ENCODE measurements at regions not wholly inside any gene's neighbourhood (a gene's known extent, or its start where the extent isn't known, plus 50 kb on each side); places are given as distances from the start of the nearest gene placed in this dataset.
"Not testable (repeated sequence)": the region's sequence is repeated elsewhere in the genome, so short reads cannot be mapped to it uniquely, and the experiment has no call there.

DNA sequence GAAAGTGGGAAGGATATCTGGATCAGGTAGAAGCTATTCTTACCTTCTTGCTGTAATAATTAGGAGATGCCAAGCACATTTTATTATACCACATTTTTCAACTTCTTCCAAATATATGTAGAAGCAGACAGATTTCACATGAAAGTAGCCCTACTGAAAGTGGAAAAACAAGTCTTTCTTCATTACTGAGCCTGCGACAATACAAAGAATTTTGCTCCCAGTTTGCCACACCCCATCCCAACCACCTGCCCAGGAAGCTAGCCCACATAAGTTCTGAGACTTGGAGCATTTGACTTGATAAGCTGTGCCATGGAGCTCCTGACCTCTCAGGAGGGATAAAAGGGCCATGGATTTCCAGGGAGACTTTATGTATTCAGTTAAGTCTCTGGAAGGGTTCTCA, 249.1 kb upstream of the ADCY2 start:
- intact Hi-C loops (cut with DNase I), result no loop called here
- DNase-seq (no peak), ATAC-seq (ENCODE audit: poor library complexity) (no peak)

GRCh38 chr5:7157083-7157482, 238.9 kb upstream of the ADCY2 start:
- intact Hi-C loops (cut with DNase I), result no loop called here

DNA sequence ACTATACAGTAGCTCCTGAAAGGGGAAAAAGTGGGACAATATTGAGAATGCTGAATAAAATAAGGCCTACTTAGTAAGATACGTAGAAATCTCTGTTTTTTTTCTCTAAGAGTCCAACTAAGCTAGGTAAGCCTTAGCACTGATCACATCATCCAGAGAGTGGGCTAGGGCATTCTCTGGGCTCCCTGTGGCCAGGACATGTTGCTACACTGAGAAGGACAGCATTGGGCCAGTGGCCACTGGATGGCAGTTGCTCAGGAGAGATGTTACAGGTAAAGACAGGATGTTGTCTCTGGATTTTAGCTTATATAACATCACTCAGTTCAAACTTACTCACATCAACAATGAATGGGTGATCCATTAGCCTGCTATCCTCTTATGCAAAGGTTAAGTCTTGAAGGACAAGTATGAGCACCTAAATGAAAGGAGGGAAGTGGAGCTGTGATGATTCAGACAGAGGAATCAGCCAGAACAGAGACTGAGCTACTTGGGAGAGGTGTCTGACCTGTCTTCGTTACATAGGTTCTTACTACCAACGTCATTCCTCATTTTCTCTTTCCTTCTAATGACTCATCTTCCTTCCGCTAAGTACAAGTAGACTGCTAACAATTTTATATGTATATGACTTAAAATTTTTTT, 226.6 kb upstream of the ADCY2 start:
- intact Hi-C loops (cut with DNase I), result no loop called here
- no peak for DNase-seq

More at GRCh38 chr5:7157083-7157482, 238.9 kb upstream of the ADCY2 start:
- no peak for DNase-seq
- no peak for ATAC-seq (ENCODE audit: poor library complexity)

DNA sequence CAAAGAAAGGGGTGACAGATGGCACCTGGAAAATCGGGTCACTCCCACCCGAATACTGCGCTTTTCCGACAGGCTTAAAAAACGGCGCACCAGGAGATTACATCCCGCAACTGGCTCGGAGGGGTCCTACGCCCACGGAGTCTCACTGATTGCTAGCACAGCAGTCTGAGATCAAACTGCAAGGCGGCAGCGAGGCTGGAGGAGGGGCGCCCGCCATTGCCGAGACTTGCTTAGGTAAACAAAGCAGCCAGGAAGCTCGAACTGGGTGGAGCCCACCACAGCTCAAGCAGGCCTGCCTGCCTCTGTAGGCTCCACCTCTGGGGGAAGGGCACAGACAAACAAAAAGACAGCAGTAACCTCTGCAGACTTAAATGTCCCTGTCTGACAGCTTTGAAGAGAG, 225.2 kb upstream of the ADCY2 start:
- ATAC-seq (ENCODE audit: poor library complexity); intact Hi-C loops (cut with DNase I); DNase-seq: not testable (repeated sequence)

More for the DNA sequence above, 226.6 kb upstream of the ADCY2 start:
- no peak for ATAC-seq (ENCODE audit: poor library complexity)

DNA sequence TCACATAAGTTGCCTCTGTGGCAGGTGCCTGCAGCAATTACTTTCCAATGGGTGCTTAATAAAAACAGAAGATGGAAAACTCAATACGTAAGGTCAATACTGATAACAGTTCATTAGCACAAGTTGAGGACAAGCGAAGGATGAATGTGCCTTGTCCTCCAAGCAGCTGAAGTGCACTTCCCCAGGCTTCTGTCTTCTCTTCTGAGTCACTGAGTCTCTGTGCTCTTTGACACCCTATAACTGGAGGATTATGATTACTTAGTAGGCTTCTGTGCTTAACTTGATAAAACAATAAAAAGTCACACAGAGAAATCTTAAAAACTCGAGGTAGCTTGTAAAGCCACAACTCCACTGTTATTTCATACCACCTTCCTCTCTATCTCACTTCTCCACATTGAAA, 216.6 kb upstream of the ADCY2 start:
- no peak for DNase-seq
- no peak for ATAC-seq (ENCODE audit: poor library complexity)
- intact Hi-C loops (cut with DNase I), result no loop called here

DNA sequence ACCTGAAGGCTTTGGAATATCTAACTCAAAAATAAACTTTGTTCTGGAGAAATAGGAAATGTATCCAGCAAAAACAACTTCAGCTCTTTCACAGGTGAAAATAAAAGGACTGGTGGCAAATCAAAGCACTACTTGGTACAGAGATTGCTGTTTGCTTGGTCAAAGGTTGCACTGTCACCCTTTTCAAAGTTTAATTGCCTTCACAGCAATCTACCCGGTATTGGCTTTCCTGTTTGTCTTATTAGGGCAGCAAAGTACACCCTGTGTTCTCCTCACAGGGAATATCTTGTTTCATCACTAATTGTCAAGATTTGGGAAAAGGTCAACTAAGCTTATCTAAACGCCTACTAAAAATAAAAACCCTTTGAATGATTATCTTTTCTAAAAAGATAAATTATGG, 214.1 kb upstream of the ADCY2 start:
- ATAC-seq (ENCODE audit: poor library complexity) (no peak), DNase-seq (no peak)
- intact Hi-C loops (cut with DNase I), result no loop called here

- ATAC-seq (ENCODE audit: poor library complexity), result no peak
These were observed 210.2 kb upstream of the ADCY2 start for GRCh38 chr5:7185742-7186141.

DNA sequence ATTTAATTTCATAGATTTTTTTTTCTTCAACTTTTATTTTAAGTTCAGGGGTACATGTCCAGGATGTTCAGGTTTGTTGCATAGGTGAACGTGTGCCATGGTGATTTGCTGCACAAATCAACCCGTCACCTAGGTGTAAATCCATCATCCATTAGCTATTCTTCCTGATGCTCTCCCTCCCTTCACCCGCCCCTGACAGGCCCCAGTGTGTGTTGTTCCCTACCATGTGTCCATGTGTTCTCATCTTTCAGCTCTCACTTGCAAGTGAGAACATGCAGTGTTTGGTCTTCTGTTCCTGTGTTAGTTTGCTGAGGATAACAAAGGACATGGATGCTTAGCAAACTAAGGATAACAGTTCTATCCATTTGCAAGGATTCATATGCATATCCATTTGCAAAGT, 209.1 kb upstream of the ADCY2 start:
- DNase-seq (no peak), ATAC-seq (ENCODE audit: poor library complexity) (no peak)
- intact Hi-C loops (cut with DNase I), result no loop called here

More at GRCh38 chr5:7185742-7186141, 210.2 kb upstream of the ADCY2 start:
- DNase-seq, result no peak
- intact Hi-C loops (cut with DNase I), result no loop called here

DNA sequence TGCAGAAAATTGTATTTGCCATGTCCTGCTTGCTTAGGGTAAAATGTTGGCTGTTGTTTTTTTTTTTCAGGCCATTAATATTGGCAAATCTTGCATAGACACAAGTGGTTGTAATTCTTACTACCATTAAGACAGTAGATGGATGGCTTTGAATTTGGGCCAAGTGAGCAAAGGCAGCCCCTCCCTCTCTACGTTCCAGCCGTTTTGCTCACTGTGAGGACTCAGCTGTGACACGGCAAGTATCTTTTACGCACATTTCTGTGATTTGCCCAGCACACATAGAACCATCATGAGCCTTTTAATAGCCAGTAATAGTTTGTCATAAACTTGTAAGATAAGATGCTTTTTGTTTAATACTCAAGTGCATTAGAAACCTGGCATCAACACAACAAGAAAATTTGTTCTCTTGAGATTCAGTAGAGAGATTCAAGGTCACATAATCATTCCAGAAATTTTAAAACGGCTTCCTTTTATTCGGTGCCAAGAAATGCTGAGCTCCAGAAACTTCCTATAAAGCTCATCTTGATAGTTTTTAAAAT, 205.2 kb upstream of the ADCY2 start:
- no peak for DNase-seq
- ATAC-seq (ENCODE audit: poor library complexity), result no peak
- intact Hi-C loops (cut with DNase I), result no loop called here

- ATAC-seq (ENCODE audit: poor library complexity) (no peak), DNase-seq (no peak)
- intact Hi-C loops (cut with DNase I), result no loop called here
These were observed 203.9 kb upstream of the ADCY2 start for GRCh38 chr5:7192016-7192415.

GRCh38 chr5:7202846-7203245, 193.1 kb upstream of the ADCY2 start:
- DNase-seq (no peak), ATAC-seq (ENCODE audit: poor library complexity) (no peak)
- intact Hi-C loops (cut with DNase I), result no loop called here

- no peak for ATAC-seq (ENCODE audit: poor library complexity)
- intact Hi-C loops (cut with DNase I), result no loop called here
- DNase-seq, result no peak
These were observed 188.0 kb upstream of the ADCY2 start for GRCh38 chr5:7207979-7208378.

DNA sequence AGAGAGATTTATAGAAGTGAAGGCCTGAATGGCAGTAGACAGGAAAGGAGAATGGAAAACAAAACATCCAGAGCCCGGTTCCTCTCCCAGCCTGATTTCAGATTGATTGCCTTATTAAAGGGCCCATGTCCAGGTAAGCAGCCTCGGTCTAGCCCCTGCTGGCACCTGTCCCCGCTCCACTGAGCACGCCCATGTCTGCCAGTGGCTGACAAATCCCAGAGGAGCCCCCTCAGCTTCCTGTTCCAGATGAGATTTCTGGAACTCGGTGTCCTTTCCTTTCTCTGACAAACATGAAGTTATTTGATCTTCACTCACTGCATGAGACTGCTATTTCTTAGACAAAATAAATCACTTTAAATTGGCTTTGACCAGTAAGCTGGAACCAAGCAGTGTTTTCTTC, 187.0 kb upstream of the ADCY2 start:
- intact Hi-C loops (cut with DNase I), result no loop called here
- ATAC-seq (ENCODE audit: poor library complexity) (peak; percentile 15), DNase-seq (peak; percentile 49)

DNA sequence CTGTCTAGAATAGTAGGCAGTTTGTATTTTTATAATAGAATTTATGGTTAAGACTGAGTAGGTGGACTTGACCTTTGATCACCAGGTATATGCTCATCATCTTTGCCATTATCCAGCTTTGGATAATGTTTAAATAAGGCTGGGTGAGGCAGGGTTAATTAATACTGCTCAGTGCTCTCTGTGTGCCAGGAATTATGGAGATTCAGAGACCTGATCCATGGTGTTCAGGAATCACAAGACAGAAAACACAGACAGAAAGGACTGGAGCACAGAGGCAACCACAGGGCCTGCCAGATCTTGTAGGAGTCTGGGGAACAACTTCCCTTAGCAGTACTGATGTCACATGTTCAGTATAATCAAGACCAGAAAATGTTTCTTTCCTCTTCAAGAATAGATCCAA, 186.3 kb upstream of the ADCY2 start:
- intact Hi-C loops (cut with DNase I), result no loop called here
- DNase-seq (no peak), ATAC-seq (ENCODE audit: poor library complexity) (no peak)

- ATAC-seq (ENCODE audit: poor library complexity), result no peak
- no peak for DNase-seq
- intact Hi-C loops (cut with DNase I), result no loop called here
These were observed 185.4 kb upstream of the ADCY2 start for GRCh38 chr5:7210549-7210948.

DNA sequence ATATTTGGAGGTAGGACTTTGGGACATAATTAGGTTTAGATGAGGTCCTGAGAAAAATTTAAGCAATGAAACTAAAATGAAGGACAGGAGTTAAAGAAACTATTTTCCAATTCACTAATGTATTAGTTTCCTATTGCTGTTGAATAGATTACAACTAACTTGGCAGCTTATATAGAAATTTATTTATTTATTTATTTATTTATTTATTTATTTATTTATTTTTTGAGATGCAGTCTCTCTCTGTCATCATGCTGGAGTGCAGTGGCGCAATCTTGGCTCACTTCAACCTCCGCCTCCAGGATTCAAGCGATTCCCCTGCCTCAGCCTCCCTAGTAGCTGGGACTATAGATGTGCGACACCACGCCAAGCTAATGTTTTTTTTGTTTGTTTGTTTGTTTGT, 182.4 kb upstream of the ADCY2 start:
- intact Hi-C loops (cut with DNase I), result no loop called here
- no peak for DNase-seq
- ATAC-seq (ENCODE audit: poor library complexity), result no peak

- ATAC-seq (ENCODE audit: poor library complexity), result no peak
- intact Hi-C loops (cut with DNase I), result no loop called here
- no peak for DNase-seq
These were observed 181.0 kb upstream of the ADCY2 start for GRCh38 chr5:7214906-7215416.

DNA sequence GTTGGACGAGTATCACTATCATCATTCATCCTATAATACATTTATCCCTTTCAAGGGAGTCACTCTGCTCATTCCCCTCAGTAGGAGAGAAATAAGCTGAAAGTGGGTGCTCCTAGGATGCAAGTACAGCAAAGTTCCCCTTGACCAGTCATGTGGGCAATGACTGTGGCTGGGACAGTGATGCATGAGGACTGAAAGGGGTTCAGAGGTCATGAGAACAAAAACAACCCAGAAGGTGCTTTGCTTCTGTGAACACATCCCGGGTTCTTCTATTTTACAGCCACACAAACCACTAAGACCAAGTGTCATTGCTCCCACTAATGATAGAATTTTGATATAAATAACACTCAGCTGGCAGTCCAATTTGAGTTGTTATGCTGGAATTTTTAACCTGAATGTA, 177.8 kb upstream of the ADCY2 start:
- DNase-seq, result no peak
- intact Hi-C loops (cut with DNase I), result no loop called here
- no peak for ATAC-seq (ENCODE audit: poor library complexity)

GRCh38 chr5:7220156-7220555, 175.8 kb upstream of the ADCY2 start:
- intact Hi-C loops (cut with DNase I), result no loop called here
- no peak for DNase-seq

GRCh38 chr5:7221041-7221440, 174.9 kb upstream of the ADCY2 start:
- no peak for ATAC-seq (ENCODE audit: poor library complexity)
- intact Hi-C loops (cut with DNase I), result no loop called here
- DNase-seq, result no peak

More at GRCh38 chr5:7220156-7220555, 175.8 kb upstream of the ADCY2 start:
- ATAC-seq (ENCODE audit: poor library complexity), result no peak

GRCh38 chr5:7225826-7226225, 170.1 kb upstream of the ADCY2 start:
- no peak for ATAC-seq (ENCODE audit: poor library complexity)
- DNase-seq, result no peak
- intact Hi-C loops (cut with DNase I), result no loop called here

All from Right ventricle myocardium superior (tissue), 1 donor.